K562 (cell line): ENCODE measurements at regions not wholly inside any gene's neighbourhood (a gene's known extent, or its start where the extent isn't known, plus 50 kb on each side); places are given as distances from the start of the nearest gene placed in this dataset.

Source experiments
- AFF1 ChIP-seq, 2 experiments: fragments of 450-650 bp; IDR thresholded peaks; 2 replicates each; pipeline ENCODE4 v1.6.1; 2018; ENCODE audit warnings: mild to moderate bottlenecking in 2 of 2, low read depth in 1 of 2; ENCODE audit not compliant: partially characterized antibody in 2 of 2
- BDP1 ChIP-seq: IDR thresholded peaks from 3 replicates; pipeline ENCODE4 v1.6.1; 2011; ENCODE audit not compliant: insufficient read length, insufficient read depth
- BMI1 ChIP-seq: fragments of 150-350 bp; IDR thresholded peaks from 2 replicates; pipeline ENCODE4 v1.6.1; 2014; ENCODE audit warnings: low read length
- DNMT1 ChIP-seq: fragments of 450-650 bp; IDR thresholded peaks from 2 replicates; pipeline ENCODE4 v1.6.1; 2016; ENCODE audit warnings: antibody characterized with exemption, mild to moderate bottlenecking
- EP300 ChIP-seq: IDR thresholded peaks from 2 replicates; pipeline ENCODE4 v1.6.1; 2012; ENCODE audit warnings: low read length, improper control_type of control experiment
- FOSL1 ChIP-seq: fragments of 200-800 bp; sonication (Bioruptor generic); conservative IDR thresholded peaks from 2 replicates; pipeline ENCODE4 v1.6.1; 2016; ENCODE audit warnings: missing genetic modification characterization, missing compliant biosample characterization
- FOXK1 ChIP-seq: sonication (generic); formaldehyde crosslinking; IDR thresholded peaks from 2 replicates; pipeline ENCODE4 v1.8.0; 2022; ENCODE audit warnings: missing genetic modification reagents, mild to moderate bottlenecking, borderline replicate concordance
- FOXM1 ChIP-seq, 2 experiments: fragments of 450-650 bp in 1 of 2; sonication (generic) in 1 of 2; formaldehyde crosslinking in 1 of 2; IDR thresholded peaks; 2 replicates each; pipeline versions ENCODE4 v1.6.1 to v1.9.0; 2017 to 2022; ENCODE audit warnings: low read depth in 2 of 2, mild to moderate bottlenecking in 2 of 2, missing genetic modification reagents in 1 of 2, moderate library complexity in 1 of 2
- FOXP1 ChIP-seq: sonication (generic); formaldehyde crosslinking; IDR thresholded peaks from 2 replicates; pipeline ENCODE4 v1.8.0; 2022; ENCODE audit warnings: mild to moderate bottlenecking, missing genetic modification reagents
- HDGF ChIP-seq: fragments of 450-650 bp; IDR thresholded peaks from 2 replicates; pipeline ENCODE4 v1.6.1; 2016
- KDM1A ChIP-seq, 2 experiments: fragments of 450-650 bp; IDR thresholded peaks; 2 replicates each; pipeline ENCODE4 v1.6.1; 2016; ENCODE audit warnings: mild to moderate bottlenecking in 2 of 2
- MCM7 ChIP-seq, 2 experiments: fragments of 450-650 bp; IDR thresholded peaks; 2 replicates each; pipeline ENCODE4 v1.6.1; 2016 to 2018
- MYBL2 ChIP-seq, 2 experiments: fragments of 450-650 bp in 1 of 2; sonication (generic) in 1 of 2; formaldehyde crosslinking in 1 of 2; IDR thresholded peaks; 2 replicates each; pipeline versions ENCODE4 v1.6.1 to v1.8.1; 2017 to 2022; ENCODE audit warnings: borderline replicate concordance in 1 of 2, inconsistent platforms in 1 of 2, low read depth in 1 of 2, mild to moderate bottlenecking in 1 of 2, missing genetic modification reagents in 1 of 2, moderate library complexity in 1 of 2
- NR1H2 ChIP-seq: sonication (generic); formaldehyde crosslinking; IDR thresholded peaks from 2 replicates; pipeline ENCODE4 v1.4.0; 2020; ENCODE audit warnings: mild to moderate bottlenecking, missing genetic modification reagents
- PML ChIP-seq: IDR thresholded peaks from 2 replicates; pipeline ENCODE4 v1.6.1; 2012; ENCODE audit warnings: low read length, inconsistent platforms
- SMAD3 ChIP-seq: fragments of 450-650 bp; formaldehyde crosslinking; conservative IDR thresholded peaks from 2 replicates; pipeline ENCODE4 v1.4.0; 2020; ENCODE audit warnings: mild to moderate bottlenecking
- SMARCE1 ChIP-seq: fragments of 450-650 bp; IDR thresholded peaks from 2 replicates; pipeline ENCODE4 v1.7.1; 2016; ENCODE audit warnings: mild to moderate bottlenecking
- SMC3 ChIP-seq: conservative IDR thresholded peaks from 2 replicates; pipeline ENCODE4 v1.6.1; 2011; ENCODE audit warnings: low read depth, low read length, improper control_type of control experiment; ENCODE audit not compliant: insufficient read depth
- TAF1 ChIP-seq: IDR thresholded peaks from 2 replicates; pipeline ENCODE4 v1.6.1; 2011; ENCODE audit warnings: mild to moderate bottlenecking, low read length, moderate library complexity; ENCODE audit not compliant: insufficient read depth, control insufficient read depth, severe bottlenecking; ENCODE audit errors: extremely low read depth
- THRB ChIP-seq: fragments of 450-650 bp; formaldehyde crosslinking; conservative IDR thresholded peaks from 2 replicates; pipeline ENCODE4 v1.4.0; 2022; ENCODE audit warnings: mild to moderate bottlenecking, missing genetic modification characterization
- ZNF146 ChIP-seq: IDR thresholded peaks from one replicate; pipeline ENCODE4 v1.6.1; 2018; ENCODE audit warnings: missing compliant biosample characterization; ENCODE audit not compliant: unreplicated experiment
- ZNF511 ChIP-seq: sonication (generic); formaldehyde crosslinking; IDR thresholded peaks from 2 replicates; pipeline ENCODE4 v1.8.0; 2022; ENCODE audit warnings: mild to moderate bottlenecking, missing genetic modification reagents
- ZNF778 ChIP-seq: fragments of 450-650 bp; formaldehyde crosslinking; IDR thresholded peaks from 2 replicates; pipeline ENCODE4 v1.4.0; 2020; ENCODE audit warnings: mild to moderate bottlenecking, moderate library complexity

GRCh38 chr7:106584914-106585759, 75.8 kb downstream of the CCDC71L start (continued):
- peak; percentile 89 for TF ChIP-seq FOSL1 (tag)
- no peak for TF ChIP-seq ZNF778 (CRISPR knock-in tag)
- no peak for TF ChIP-seq BDP1
- no peak for TF ChIP-seq HDGF
- peak; percentile 50; the same call in 1 of the 2 replicates for TF ChIP-seq PML
- TF ChIP-seq ZNF511 (CRISPR knock-in tag) = no peak
- no peak for TF ChIP-seq FOXM1 (IDR thresholded peaks at IDR 0.05; ENCODE audit: low read depth)
- TF ChIP-seq FOXM1 (CRISPR knock-in tag; IDR thresholded peaks at IDR 0.05; ENCODE audit: low read depth) = no peak
- TF ChIP-seq AFF1 (IDR thresholded peaks at IDR 0.05; ENCODE audit: low read depth in 1 of 2, partially characterized antibody in 2 of 2) = peak in 1 of 2 experiments; percentile 12
- TF ChIP-seq THRB (CRISPR knock-in tag) = no peak
- peak; percentile 90 to 93 for TF ChIP-seq KDM1A (IDR thresholded peaks at IDR 0.05)
- TF ChIP-seq FOXP1 (CRISPR knock-in tag) = no peak
- peak; percentile 87 for TF ChIP-seq EP300
- TF ChIP-seq NR1H2 (CRISPR knock-in tag) = no peak; the same call in 1 of the 2 replicates
- peak; percentile 60; the same call in 1 of the 2 replicates for TF ChIP-seq SMARCE1
- no peak for TF ChIP-seq TAF1
- no peak for TF ChIP-seq SMC3
- no peak for TF ChIP-seq SMAD3
- TF ChIP-seq MCM7 (IDR thresholded peaks at IDR 0.05) = no peak
- TF ChIP-seq BMI1 = no peak
- 0 out of 2 replicates have a peak, but pooled peaks have one; percentile 20 for TF ChIP-seq MYBL2 (IDR thresholded peaks at IDR 0.05; ENCODE audit: low read depth)
- no peak for TF ChIP-seq MYBL2 (CRISPR knock-in tag; IDR thresholded peaks at IDR 0.05; ENCODE audit: borderline replicate concordance)
- no peak for TF ChIP-seq FOXK1 (CRISPR knock-in tag)
- no peak for TF ChIP-seq DNMT1
- no peak for TF ChIP-seq ZNF146 (CRISPR knock-in tag)
